ENCODE measurements at regions not wholly inside any gene's neighbourhood (a gene's known extent, or its start where the extent isn't known, plus 50 kb on each side); places are given as distances from the start of the nearest gene placed in this dataset.

DNA sequence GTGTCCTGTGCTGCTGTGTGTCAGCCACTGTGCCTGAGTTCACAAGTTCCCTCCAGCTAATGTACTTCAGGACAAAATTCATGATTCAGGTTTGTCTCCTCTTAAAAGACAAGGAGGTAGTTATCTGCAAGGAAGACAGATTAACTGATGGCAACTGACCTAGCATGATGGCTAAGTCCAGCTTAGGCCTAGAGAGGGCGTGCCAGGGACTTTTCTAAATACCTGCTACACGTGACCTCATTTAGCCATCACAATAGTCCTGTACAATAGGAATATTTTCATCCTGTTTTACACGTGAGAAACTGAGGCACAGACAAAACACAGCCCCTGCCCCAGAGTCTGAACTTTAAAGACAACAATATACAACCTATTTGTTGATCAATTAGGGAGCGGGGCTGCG lies 275.7 kb downstream of the XPNPEP1 start:
- TF ChIP-seq, protein P1, sequence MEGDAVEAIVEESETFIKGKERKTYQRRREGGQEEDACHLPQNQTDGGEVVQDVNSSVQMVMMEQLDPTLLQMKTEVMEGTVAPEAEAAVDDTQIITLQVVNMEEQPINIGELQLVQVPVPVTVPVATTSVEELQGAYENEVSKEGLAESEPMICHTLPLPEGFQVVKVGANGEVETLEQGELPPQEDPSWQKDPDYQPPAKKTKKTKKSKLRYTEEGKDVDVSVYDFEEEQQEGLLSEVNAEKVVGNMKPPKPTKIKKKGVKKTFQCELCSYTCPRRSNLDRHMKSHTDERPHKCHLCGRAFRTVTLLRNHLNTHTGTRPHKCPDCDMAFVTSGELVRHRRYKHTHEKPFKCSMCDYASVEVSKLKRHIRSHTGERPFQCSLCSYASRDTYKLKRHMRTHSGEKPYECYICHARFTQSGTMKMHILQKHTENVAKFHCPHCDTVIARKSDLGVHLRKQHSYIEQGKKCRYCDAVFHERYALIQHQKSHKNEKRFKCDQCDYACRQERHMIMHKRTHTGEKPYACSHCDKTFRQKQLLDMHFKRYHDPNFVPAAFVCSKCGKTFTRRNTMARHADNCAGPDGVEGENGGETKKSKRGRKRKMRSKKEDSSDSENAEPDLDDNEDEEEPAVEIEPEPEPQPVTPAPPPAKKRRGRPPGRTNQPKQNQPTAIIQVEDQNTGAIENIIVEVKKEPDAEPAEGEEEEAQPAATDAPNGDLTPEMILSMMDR (IDR thresholded peaks at IDR 0.05): no peak
- TF ChIP-seq POLR2A (IDR thresholded peaks at IDR 0.05): no peak

Data from testis (tissue), 2 donors.